Activated CD8-positive, alpha-beta T cell treated with anti-CD3 and anti-CD28 coated beads for 36 hours (primary cell): ENCODE measurements at regions not wholly inside any gene's neighbourhood (a gene's known extent, or its start where the extent isn't known, plus 50 kb on each side); places are given as distances from the start of the nearest gene placed in this dataset.

Source experiments
- ATAC-seq: fragments of 200-7000 bp; cut with Tn5 transposase; one replicate; pipeline ENCODE4 v1.10.0; 2021; ENCODE audit warnings: mild to moderate bottlenecking, moderate library complexity
- CTCF ChIA-PET: fragments of 350-600 bp; sonication (Branson Sonifier 250); formaldehyde crosslinking; loops from one replicate; lab custom pipeline; 2021; ENCODE audit warnings: antibody characterized with exemption; lab: Charles Lee
- POLR2A ChIA-PET: fragments of 350-600 bp; sonication (Branson Sonifier 250); formaldehyde crosslinking; loops from one replicate; lab custom pipeline; 2021; ENCODE audit warnings: antibody characterized with exemption; lab: Charles Lee
- DNase-seq: peaks from one replicate; pipeline ENCODE4 v3.0.0-alpha.2; 2020
- H3K27ac Mint-ChIP-seq: one replicate; pipeline ENCODE4 v1.8.0; 2021; ENCODE audit warnings: mild to moderate bottlenecking, mixed read lengths
- H3K27me3 Mint-ChIP-seq: one replicate; pipeline ENCODE4 v1.8.0; 2021; ENCODE audit warnings: mixed read lengths
- H3K36me3 Mint-ChIP-seq: one replicate; pipeline ENCODE4 v1.8.0; 2021; ENCODE audit warnings: low read depth, mixed read lengths
- H3K4me1 Mint-ChIP-seq: one replicate; pipeline ENCODE4 v1.8.0; 2021; ENCODE audit warnings: low read depth, mixed read lengths
- H3K4me3 Mint-ChIP-seq: one replicate; pipeline ENCODE4 v1.8.0; 2021; ENCODE audit warnings: mild to moderate bottlenecking, moderate library complexity, mixed read lengths
- H3K9me3 Mint-ChIP-seq: one replicate; pipeline ENCODE4 v1.8.0; 2021; ENCODE audit warnings: mixed read lengths
- intact Hi-C: fragments of 100-400 bp; cut with micrococcal nuclease; formaldehyde crosslinking; loops from one replicate; pipeline ENCODE4 v1.10.0; 2022
- TF ChIP-seq, protein P1 (sequence below): fragments of 200-600 bp; IDR thresholded peaks from one replicate; pipeline ENCODE4 v1.8.0; 2022; ENCODE audit warnings: antibody characterized with exemption, mild to moderate bottlenecking

DNA sequence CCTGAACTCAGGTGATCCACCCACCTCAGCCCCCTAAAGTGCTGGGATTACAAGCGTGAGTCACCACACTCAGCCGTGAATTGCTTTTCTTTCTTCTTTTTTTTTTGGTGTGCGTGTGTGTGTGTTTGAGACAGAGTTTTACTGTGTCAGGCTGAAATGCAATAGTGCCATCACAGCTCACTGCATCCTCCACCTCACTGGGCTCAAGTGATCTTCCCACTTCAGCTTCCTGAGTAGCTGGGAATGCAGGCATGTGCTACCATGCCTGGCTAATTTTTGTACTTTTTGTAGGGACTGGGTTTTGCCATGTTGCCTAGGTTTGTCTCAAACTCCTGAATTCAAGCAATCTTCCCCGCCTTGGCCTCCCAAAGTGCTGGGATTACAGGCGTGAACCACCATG lies 113.7 kb upstream of the HAPLN1 start:
- intact Hi-C loops = no loop called here
- no peaks in the 10 kb centered on the region for H3K4me1 Mint-ChIP-seq
- TF ChIP-seq, protein P1, sequence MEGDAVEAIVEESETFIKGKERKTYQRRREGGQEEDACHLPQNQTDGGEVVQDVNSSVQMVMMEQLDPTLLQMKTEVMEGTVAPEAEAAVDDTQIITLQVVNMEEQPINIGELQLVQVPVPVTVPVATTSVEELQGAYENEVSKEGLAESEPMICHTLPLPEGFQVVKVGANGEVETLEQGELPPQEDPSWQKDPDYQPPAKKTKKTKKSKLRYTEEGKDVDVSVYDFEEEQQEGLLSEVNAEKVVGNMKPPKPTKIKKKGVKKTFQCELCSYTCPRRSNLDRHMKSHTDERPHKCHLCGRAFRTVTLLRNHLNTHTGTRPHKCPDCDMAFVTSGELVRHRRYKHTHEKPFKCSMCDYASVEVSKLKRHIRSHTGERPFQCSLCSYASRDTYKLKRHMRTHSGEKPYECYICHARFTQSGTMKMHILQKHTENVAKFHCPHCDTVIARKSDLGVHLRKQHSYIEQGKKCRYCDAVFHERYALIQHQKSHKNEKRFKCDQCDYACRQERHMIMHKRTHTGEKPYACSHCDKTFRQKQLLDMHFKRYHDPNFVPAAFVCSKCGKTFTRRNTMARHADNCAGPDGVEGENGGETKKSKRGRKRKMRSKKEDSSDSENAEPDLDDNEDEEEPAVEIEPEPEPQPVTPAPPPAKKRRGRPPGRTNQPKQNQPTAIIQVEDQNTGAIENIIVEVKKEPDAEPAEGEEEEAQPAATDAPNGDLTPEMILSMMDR = no peak
- no peaks in the 10 kb centered on the region for H3K36me3 Mint-ChIP-seq
- H3K4me3 Mint-ChIP-seq = no peak overlapping the region
- ATAC-seq (no peak), DNase-seq (no peak)
- CTCF ChIA-PET = interaction anchor here (0.7 kb wide), 1 partner anchor 59 kb away, joined by 3 read pairs; no protein-coding TSS in a partner anchor
- POLR2A ChIA-PET = no interaction called here
- H3K27ac Mint-ChIP-seq = no peak overlapping the region
- no peaks in the 10 kb centered on the region for H3K9me3 Mint-ChIP-seq
- no peaks in the 10 kb centered on the region for H3K27me3 Mint-ChIP-seq

GRCh38 chr5:83831834-83832233 lies 111.2 kb upstream of the HAPLN1 start:
- no peak for ATAC-seq

GRCh38 chr5:83827111-83827557 lies 106.5 kb upstream of the HAPLN1 start:
- Mint-ChIP-seq H3K4me1 (no peaks in the 10 kb centered on the region), H3K36me3 (no peaks in the 10 kb centered on the region), H3K27me3 (no peaks in the 10 kb centered on the region), H3K9me3 (no peaks in the 10 kb centered on the region), H3K4me3 (no peak overlapping the region), H3K27ac (no peak overlapping the region)
- CTCF ChIA-PET = no interaction called here
- no peak for DNase-seq
- POLR2A ChIA-PET = no interaction called here
- intact Hi-C loops = no loop called here
- no peak for ATAC-seq
- TF ChIP-seq, protein P1 = no peak

More at GRCh38 chr5:83831834-83832233, 111.2 kb upstream of the HAPLN1 start:
- H3K9me3 Mint-ChIP-seq = no peaks in the 10 kb centered on the region
- no peaks in the 10 kb centered on the region for H3K27me3 Mint-ChIP-seq
- ChIA-PET CTCF (interaction anchor here (1.0 kb wide), 1 partner anchor 10 kb away, joined by 3 read pairs; no protein-coding TSS in a partner anchor), POLR2A (no interaction called here)
- intact Hi-C loops = no loop called here
- no peak overlapping the region for H3K4me3 Mint-ChIP-seq
- H3K36me3 Mint-ChIP-seq = no peaks in the 10 kb centered on the region
- no peak overlapping the region for H3K27ac Mint-ChIP-seq
- no peaks in the 10 kb centered on the region for H3K4me1 Mint-ChIP-seq
- DNase-seq = no peak
- TF ChIP-seq, protein P1 = no peak

GRCh38 chr5:83817591-83817990 lies 96.9 kb upstream of the HAPLN1 start:
- no peaks in the 10 kb centered on the region for H3K36me3 Mint-ChIP-seq
- POLR2A ChIA-PET = no interaction called here
- DNase-seq (no peak), ATAC-seq (no peak)
- no peaks in the 10 kb centered on the region for H3K27me3 Mint-ChIP-seq
- no peak overlapping the region for H3K4me3 Mint-ChIP-seq
- CTCF ChIA-PET = no interaction called here
- H3K27ac Mint-ChIP-seq = no peak overlapping the region
- no peaks in the 10 kb centered on the region for H3K4me1 Mint-ChIP-seq
- TF ChIP-seq, protein P1 = no peak
- intact Hi-C loops = no loop called here
- H3K9me3 Mint-ChIP-seq = peaks cover 1% of the 10 kb centered on the region

GRCh38 chr5:83815661-83816060 lies 95.0 kb upstream of the HAPLN1 start:
- H3K27me3 Mint-ChIP-seq = no peaks in the 10 kb centered on the region
- H3K4me3 Mint-ChIP-seq = no peak overlapping the region
- peaks cover 1% of the 10 kb centered on the region for H3K9me3 Mint-ChIP-seq
- intact Hi-C loops = no loop called here
- ChIA-PET CTCF (no interaction called here), POLR2A (no interaction called here)
- TF ChIP-seq, protein P1 = no peak
- no peak overlapping the region for H3K27ac Mint-ChIP-seq
- no peaks in the 10 kb centered on the region for H3K4me1 Mint-ChIP-seq
- no peaks in the 10 kb centered on the region for H3K36me3 Mint-ChIP-seq
- ATAC-seq = no peak
- DNase-seq = no peak
